Neural cell (in vitro differentiated cells): ENCODE measurements at regions not wholly inside any gene's neighbourhood (a gene's known extent, or its start where the extent isn't known, plus 50 kb on each side); places are given as distances from the start of the nearest gene placed in this dataset.

ENCODE experiments used
- CTCF ChIP-seq: fragments of 450-650 bp; IDR thresholded peaks from 2 replicates; pipeline ENCODE4 v1.5.1; 2014; ENCODE audit warnings: antibody characterized with exemption, mild to moderate bottlenecking, moderate library complexity; ENCODE audit not compliant: poor library complexity, severe bottlenecking
- EP300 ChIP-seq: fragments of 450-650 bp; conservative IDR thresholded peaks from 2 replicates; pipeline ENCODE4 v1.6.1; 2014; ENCODE audit warnings: antibody characterized with exemption, mild to moderate bottlenecking, moderate library complexity; ENCODE audit not compliant: poor library complexity, severe bottlenecking
- POLR2AphosphoS5 ChIP-seq: IDR thresholded peaks from 2 replicates; pipeline ENCODE4 v1.6.1; 2012
- RAD21 ChIP-seq: fragments of 450-650 bp; conservative IDR thresholded peaks from 2 replicates; pipeline ENCODE4 v1.6.1; 2014; ENCODE audit warnings: antibody characterized with exemption, mild to moderate bottlenecking, moderate library complexity
- TAF1 ChIP-seq: IDR thresholded peaks from 2 replicates; pipeline ENCODE4 v1.6.1; 2012; ENCODE audit warnings: low read depth

- TF ChIP-seq RAD21 (no peak), CTCF (no peak), POLR2AphosphoS5 (no peak), EP300 (no peak), TAF1 (no peak)
These were observed 104.4 kb upstream of the RAB40AL start for GRCh38 chrX:102832661-102833060.
